HG03196 (cell line): ENCODE measurements at regions not wholly inside any gene's neighbourhood (a gene's known extent, or its start where the extent isn't known, plus 50 kb on each side); places are given as distances from the start of the nearest gene placed in this dataset.
"Not testable (repeated sequence)": the region's sequence is repeated elsewhere in the genome, so short reads cannot be mapped to it uniquely, and the experiment has no call there.

Source experiments
- ATAC-seq: cut with Tn5 transposase; IDR thresholded peaks from one replicate; pipeline ENCODE4 v1.9.1; 2021; ENCODE audit not compliant: unreplicated experiment

GRCh38 chr5:103706939-103707682 is 144.5 kb upstream of the NUDT12 start:
- ATAC-seq = no peak

GRCh38 chr5:103703617-103704016 is 141.0 kb upstream of the NUDT12 start:
- ATAC-seq = no peak

GRCh38 chr5:103693517-103693916 is 130.9 kb upstream of the NUDT12 start:
- ATAC-seq = no peak

GRCh38 chr5:103690676-103691075 is 128.1 kb upstream of the NUDT12 start:
- ATAC-seq = no peak

GRCh38 chr5:103679873-103680272 is 117.3 kb upstream of the NUDT12 start:
- ATAC-seq = no peak

- ATAC-seq = not testable (repeated sequence)
Observed at GRCh38 chr5:103676198-103676597, 113.6 kb upstream of the NUDT12 start.

GRCh38 chr5:103674739-103675138 is 112.2 kb upstream of the NUDT12 start:
- no peak for ATAC-seq

- ATAC-seq = no peak
Observed at GRCh38 chr5:103674251-103674650, 111.7 kb upstream of the NUDT12 start.

GRCh38 chr5:103669615-103670014 is 107.0 kb upstream of the NUDT12 start:
- ATAC-seq = no peak

- no peak for ATAC-seq
Observed at GRCh38 chr5:103668281-103668680, 105.7 kb upstream of the NUDT12 start.

- ATAC-seq = no peak
Observed at GRCh38 chr5:103667068-103667467, 104.5 kb upstream of the NUDT12 start.

- ATAC-seq = no peak
Observed at GRCh38 chr5:103657301-103657700, 94.7 kb upstream of the NUDT12 start.

- ATAC-seq = no peak
Observed at GRCh38 chr5:103648086-103648485, 85.5 kb upstream of the NUDT12 start.

GRCh38 chr5:103646698-103647614 is 84.4 kb upstream of the NUDT12 start:
- ATAC-seq = no peak

GRCh38 chr5:103645816-103646215 is 83.2 kb upstream of the NUDT12 start:
- ATAC-seq = no peak

- ATAC-seq = no peak
Observed at GRCh38 chr5:103638979-103639378, 76.4 kb upstream of the NUDT12 start.

- no peak for ATAC-seq
Observed at GRCh38 chr5:103624675-103625074, 62.1 kb upstream of the NUDT12 start.

- no peak for ATAC-seq
Observed at GRCh38 chr5:103624035-103624480, 61.5 kb upstream of the NUDT12 start.

- no peak for ATAC-seq
Observed at GRCh38 chr5:103623425-103623824, 60.8 kb upstream of the NUDT12 start.

GRCh38 chr5:103621548-103621930 is 59.0 kb upstream of the NUDT12 start:
- no peak for ATAC-seq

- ATAC-seq = no peak
Observed at GRCh38 chr5:103620851-103621547, 58.4 kb upstream of the NUDT12 start.
